Keratinocyte (primary cell): ENCODE measurements at regions not wholly inside any gene's neighbourhood (a gene's known extent, or its start where the extent isn't known, plus 50 kb on each side); places are given as distances from the start of the nearest gene placed in this dataset.

Experiments
- DNase-seq: peaks from one replicate; pipeline ENCODE4 v3.0.0-alpha.2; 2011; ENCODE audit warnings: low read depth, missing footprints, low spot score
- FAIRE-seq: peaks from 2 replicates; lab custom pipeline; 2011; peaks lifted over from hg19 to GRCh38; lab: Jason Lieb, UNC
- H2AFZ ChIP-seq: 2 replicates; pipeline ENCODE4 v1.6.0; 2012; ENCODE audit warnings: low read length, control low read depth, inconsistent platforms; ENCODE audit not compliant: control insufficient read depth
- H3K27ac ChIP-seq: 2 replicates; pipeline ENCODE4 v1.5.1; 2011; ENCODE audit warnings: low read length; ENCODE audit not compliant: control insufficient read depth, insufficient read depth
- H3K27me3 ChIP-seq: 3 replicates; pipeline ENCODE4 v1.6.0; 2011; ENCODE audit warnings: low read length; ENCODE audit not compliant: control insufficient read depth, insufficient read depth; ENCODE audit errors: extremely low read depth
- H3K36me3 ChIP-seq, 2 experiments: 2 replicates in 1 of 2; 3 replicates in 1 of 2; pipeline ENCODE4 v1.5.1; 2011; ENCODE audit warnings: low read length in 2 of 2, mild to moderate bottlenecking in 1 of 2; ENCODE audit not compliant: control insufficient read depth in 2 of 2, insufficient read depth in 2 of 2; ENCODE audit errors: extremely low read depth in 1 of 2
- H3K4me1 ChIP-seq: 3 replicates; pipeline ENCODE4 v1.5.1; 2011; ENCODE audit warnings: low read length; ENCODE audit not compliant: control insufficient read depth, insufficient read depth; ENCODE audit errors: extremely low read depth
- H3K4me2 ChIP-seq: 3 replicates; pipeline ENCODE4 v1.6.0; 2011; ENCODE audit warnings: low read depth, low read length; ENCODE audit not compliant: control insufficient read depth, insufficient read depth; ENCODE audit errors: extremely low read depth
- H3K4me3 ChIP-seq, 3 experiments: fragments of 200-600 bp in 1 of 3; sonication (generic) in 1 of 3; 2 replicates in 2 of 3; 3 replicates in 1 of 3; pipeline ENCODE4 v1.5.1; 2011 to 2016; ENCODE audit warnings: low read length in 3 of 3, mild to moderate bottlenecking in 3 of 3, control low read depth in 2 of 3, inconsistent platforms in 1 of 3, low read depth in 1 of 3, mixed read lengths in 1 of 3, mixed run types in 1 of 3, moderate library complexity in 1 of 3; ENCODE audit not compliant: control insufficient read depth in 2 of 3, insufficient read depth in 2 of 3; ENCODE audit errors: extremely low read depth in 1 of 3
- H3K79me2 ChIP-seq: 2 replicates; pipeline ENCODE4 v1.6.0; 2012; ENCODE audit warnings: low read length; ENCODE audit not compliant: control insufficient read depth, insufficient read depth
- H3K9ac ChIP-seq: 3 replicates; pipeline ENCODE4 v1.6.0; 2011; ENCODE audit warnings: low read length; ENCODE audit not compliant: control insufficient read depth, insufficient read depth; ENCODE audit errors: extremely low read depth
- H3K9me1 ChIP-seq: 3 replicates; pipeline ENCODE4 v1.6.0; 2011; ENCODE audit warnings: low read length; ENCODE audit not compliant: control insufficient read depth, insufficient read depth; ENCODE audit errors: extremely low read depth
- H3K9me3 ChIP-seq: 2 replicates; pipeline ENCODE4 v1.5.1; 2012; ENCODE audit warnings: low read depth, low read length; ENCODE audit not compliant: control insufficient read depth
- H4K20me1 ChIP-seq: 3 replicates; pipeline ENCODE4 v1.6.0; 2011; ENCODE audit warnings: low read length; ENCODE audit not compliant: control insufficient read depth, insufficient read depth; ENCODE audit errors: extremely low read depth
- CTCF ChIP-seq, 3 experiments: IDR thresholded peaks in 1 of 3; conservative IDR thresholded peaks in 1 of 3; optimal IDR thresholded peaks in 1 of 3; 2 replicates in 2 of 3; 3 replicates in 1 of 3; pipeline versions ENCODE3 to v1.5.1; 2011; ENCODE audit warnings: low read length in 3 of 3, mild to moderate bottlenecking in 3 of 3, moderate library complexity in 2 of 3, control low read depth in 1 of 3, inconsistent platforms in 1 of 3; ENCODE audit not compliant: insufficient read depth in 2 of 3; ENCODE audit errors: extremely low read depth in 1 of 3
- EZH2 ChIP-seq: IDR thresholded peaks from one replicate; pipeline ENCODE4 v1.6.1; 2012; ENCODE audit warnings: inconsistent platforms, mild to moderate bottlenecking, low read length, moderate library complexity
- dilution Hi-C: fragments of 300-500 bp; cut with MboI; formaldehyde crosslinking; loops from one replicate; pipeline ENCODE4 v1.7.0; 2020; ENCODE audit warnings: low sequenced_read_pairs; ENCODE audit not compliant: extremely low pct_ligation_motif_present

- Histone ChIP-seq H3K27ac (no peak overlapping the region), H3K27me3 (no peaks in the 10 kb centered on the region), H3K4me2 (no peak overlapping the region), H2AFZ (no peak overlapping the region), H3K4me3 (no peak overlapping the region), H3K9me1 (no peaks in the 10 kb centered on the region), H3K9ac (no peak overlapping the region), H3K9me3 (no peaks in the 10 kb centered on the region), H3K79me2 (no peaks in the 10 kb centered on the region), H3K36me3 (no peaks in the 10 kb centered on the region), H3K4me1 (no peaks in the 10 kb centered on the region), H4K20me1 (no peaks in the 10 kb centered on the region)
- DNase-seq, result no peak
- no peak for TF ChIP-seq EZH2
- TF ChIP-seq CTCF (optimal IDR thresholded peaks at IDR 0.05 in 1 of 3, IDR thresholded peaks at IDR 0.05 in 1 of 3, conservative IDR thresholded peaks at IDR 0.05 in 1 of 3; ENCODE audit: extremely low read depth in 1 of 3, insufficient read depth in 2 of 3, low read length in 3 of 3), result no peak
- dilution Hi-C loops, result no loop called here
- FAIRE-seq, result no peak
Observed at GRCh38 chr9:78552802-78553201, 255.9 kb downstream of the PSAT1 start.

GRCh38 chr9:78557540-78557939 is 260.6 kb downstream of the PSAT1 start:
- TF ChIP-seq CTCF (optimal IDR thresholded peaks at IDR 0.05 in 1 of 3, IDR thresholded peaks at IDR 0.05 in 1 of 3, conservative IDR thresholded peaks at IDR 0.05 in 1 of 3; ENCODE audit: extremely low read depth in 1 of 3, insufficient read depth in 2 of 3, low read length in 3 of 3) (no peak), EZH2 (no peak)
- no peaks in the 10 kb centered on the region for H3K27me3 ChIP-seq
- no peaks in the 10 kb centered on the region for H3K79me2 ChIP-seq
- FAIRE-seq, result no peak
- dilution Hi-C loops, result no loop called here
- no peaks in the 10 kb centered on the region for H4K20me1 ChIP-seq
- no peak overlapping the region for H3K4me3 ChIP-seq
- H3K4me1 ChIP-seq, result no peaks in the 10 kb centered on the region
- H3K9me1 ChIP-seq, result no peaks in the 10 kb centered on the region
- H3K27ac ChIP-seq, result no peak overlapping the region
- H3K9ac ChIP-seq, result no peak overlapping the region
- H3K36me3 ChIP-seq, result no peaks in the 10 kb centered on the region
- H3K9me3 ChIP-seq, result no peaks in the 10 kb centered on the region
- H3K4me2 ChIP-seq, result no peak overlapping the region
- H2AFZ ChIP-seq, result no peak overlapping the region
- no peak for DNase-seq
